GM12878 (cell line): ENCODE measurements at regions not wholly inside any gene's neighbourhood (a gene's known extent, or its start where the extent isn't known, plus 50 kb on each side); places are given as distances from the start of the nearest gene placed in this dataset.
A peak's percentile ranks its signal among the peaks of the same experiment; 100 is the strongest.

ENCODE experiments used
- BCL3 ChIP-seq: IDR thresholded peaks from 2 replicates; pipeline ENCODE4 v1.6.1; 2011; ENCODE audit warnings: borderline replicate concordance, low read depth, mild to moderate bottlenecking, moderate library complexity, low read length; ENCODE audit not compliant: insufficient read depth, poor library complexity, severe bottlenecking
- BMI1 ChIP-seq: fragments of 450-650 bp; IDR thresholded peaks from 2 replicates; pipeline ENCODE4 v1.6.1; 2016; ENCODE audit warnings: mild to moderate bottlenecking, moderate library complexity, borderline replicate concordance
- CEBPZ ChIP-seq: fragments of 150-350 bp; IDR thresholded peaks from 2 replicates; pipeline ENCODE4 v1.6.1; 2016; ENCODE audit warnings: low read depth, low read length
- CHD1 ChIP-seq: IDR thresholded peaks from 2 replicates; pipeline ENCODE4 v1.6.1; 2012; ENCODE audit warnings: low read depth, low read length, improper control_type of control experiment
- GABPA ChIP-seq: IDR thresholded peaks from 2 replicates; pipeline ENCODE4 v1.6.1; 2014; ENCODE audit warnings: antibody characterized with exemption, low read depth, mild to moderate bottlenecking, inconsistent platforms
- MTA3 ChIP-seq: IDR thresholded peaks from 2 replicates; pipeline ENCODE4 v1.6.1; 2012; ENCODE audit warnings: low read length, inconsistent platforms, borderline replicate concordance
- NFYA ChIP-seq: IDR thresholded peaks from 2 replicates; pipeline ENCODE4 v1.6.1; 2011; ENCODE audit warnings: low read depth, mild to moderate bottlenecking, low read length, improper control_type of control experiment, borderline replicate concordance
- PML ChIP-seq: IDR thresholded peaks from 2 replicates; pipeline ENCODE4 v1.6.1; 2012; ENCODE audit warnings: low read length, inconsistent platforms
- POLR2AphosphoS5 ChIP-seq: IDR thresholded peaks from 2 replicates; pipeline ENCODE4 v1.6.1; 2011; ENCODE audit warnings: mild to moderate bottlenecking, low read length, inconsistent platforms
- RAD21 ChIP-seq: IDR thresholded peaks from 2 replicates; pipeline ENCODE4 v1.6.1; 2011; ENCODE audit warnings: mild to moderate bottlenecking, low read depth, low read length, moderate library complexity; ENCODE audit not compliant: insufficient read depth
- RUNX3 ChIP-seq: IDR thresholded peaks from 2 replicates; pipeline ENCODE4 v1.6.1; 2012; ENCODE audit warnings: low read length, inconsistent platforms
- SMC3 ChIP-seq: IDR thresholded peaks from 2 replicates; pipeline ENCODE4 v1.6.1; 2011; ENCODE audit warnings: low read length, improper control_type of control experiment, borderline replicate concordance
- TAF1 ChIP-seq: IDR thresholded peaks from 2 replicates; pipeline ENCODE4 v1.6.1; 2011; ENCODE audit warnings: mild to moderate bottlenecking, low read depth, low read length, borderline replicate concordance
- TCF12 ChIP-seq: IDR thresholded peaks from 2 replicates; pipeline ENCODE4 v1.6.1; 2011; ENCODE audit warnings: low read depth, mild to moderate bottlenecking, low read length
- TCF7 ChIP-seq: IDR thresholded peaks from 2 replicates; pipeline ENCODE4 v1.6.1; 2014; ENCODE audit warnings: antibody characterized with exemption, borderline replicate concordance
- ZBTB4 ChIP-seq: fragments of 450-650 bp; formaldehyde crosslinking; IDR thresholded peaks from 2 replicates; pipeline ENCODE4 v1.4.0; 2022; ENCODE audit warnings: mild to moderate bottlenecking, moderate library complexity
- ZNF274 ChIP-seq: IDR thresholded peaks from one replicate; pipeline ENCODE4 v1.8.0; 2011; ENCODE audit not compliant: insufficient read length, insufficient read depth
- ZNF384 ChIP-seq: IDR thresholded peaks from 2 replicates; pipeline ENCODE4 v1.6.1; 2012; ENCODE audit warnings: low read depth, mild to moderate bottlenecking, low read length, improper control_type of control experiment, borderline replicate concordance
- ZNF592 ChIP-seq: fragments of 450-650 bp; IDR thresholded peaks from 2 replicates; pipeline ENCODE4 v1.6.1; 2017; ENCODE audit warnings: mild to moderate bottlenecking, moderate library complexity

- peak; percentile 90 for TF ChIP-seq BCL3
- TF ChIP-seq TAF1 = peak; percentile 85; the same call in 1 of the 2 replicates
- peak; percentile 65 for TF ChIP-seq POLR2AphosphoS5
- peak; percentile 24; the same call in 1 of the 2 replicates for TF ChIP-seq SMC3
- TF ChIP-seq TCF7 = peak; percentile 76
- peak; percentile 92 for TF ChIP-seq MTA3
- TF ChIP-seq RAD21 = no peak
- TF ChIP-seq ZNF592 = peak; percentile 79; the same call in 1 of the 2 replicates
- TF ChIP-seq CEBPZ = no peak
- TF ChIP-seq PML = peak; percentile 95
- peak; percentile 100 for TF ChIP-seq TCF12
- peak; percentile 81 for TF ChIP-seq BMI1
- TF ChIP-seq RUNX3 = peak; percentile 100
- peak; percentile 89; the same call in 1 of the 2 replicates for TF ChIP-seq ZNF384
- TF ChIP-seq ZNF274 = no peak
- no peak for TF ChIP-seq NFYA
- peak; percentile 60 for TF ChIP-seq GABPA
- no peak for TF ChIP-seq ZBTB4
- peak; percentile 69; the same call in 1 of the 2 replicates for TF ChIP-seq CHD1
Measured at GRCh38 chr14:105861985-105862465, 335.6 kb downstream of the TMEM121 start (continued).
